ENCODE measurements at regions not wholly inside any gene's neighbourhood (a gene's known extent, or its start where the extent isn't known, plus 50 kb on each side); places are given as distances from the start of the nearest gene placed in this dataset.

DNA sequence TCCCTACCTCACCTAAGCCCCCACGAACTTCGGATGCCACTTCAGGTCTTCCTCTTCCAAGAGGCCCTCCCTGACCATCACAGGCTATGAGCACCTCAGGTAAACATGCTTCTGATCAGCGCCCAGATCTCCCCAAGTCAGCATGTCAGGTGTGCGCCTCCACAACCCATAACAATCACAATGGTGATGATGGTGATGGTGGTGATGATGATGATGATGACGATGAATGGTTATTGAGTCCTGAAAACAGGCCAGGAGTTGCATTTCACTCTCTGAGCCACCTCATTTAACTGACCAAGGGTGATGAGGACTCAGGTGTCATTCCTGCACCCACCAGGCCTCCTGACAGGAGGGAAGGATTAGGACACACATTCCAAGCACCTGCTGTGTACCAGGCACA lies 426.6 kb upstream of the SULF2 start:
- TF ChIP-seq, protein P1, sequence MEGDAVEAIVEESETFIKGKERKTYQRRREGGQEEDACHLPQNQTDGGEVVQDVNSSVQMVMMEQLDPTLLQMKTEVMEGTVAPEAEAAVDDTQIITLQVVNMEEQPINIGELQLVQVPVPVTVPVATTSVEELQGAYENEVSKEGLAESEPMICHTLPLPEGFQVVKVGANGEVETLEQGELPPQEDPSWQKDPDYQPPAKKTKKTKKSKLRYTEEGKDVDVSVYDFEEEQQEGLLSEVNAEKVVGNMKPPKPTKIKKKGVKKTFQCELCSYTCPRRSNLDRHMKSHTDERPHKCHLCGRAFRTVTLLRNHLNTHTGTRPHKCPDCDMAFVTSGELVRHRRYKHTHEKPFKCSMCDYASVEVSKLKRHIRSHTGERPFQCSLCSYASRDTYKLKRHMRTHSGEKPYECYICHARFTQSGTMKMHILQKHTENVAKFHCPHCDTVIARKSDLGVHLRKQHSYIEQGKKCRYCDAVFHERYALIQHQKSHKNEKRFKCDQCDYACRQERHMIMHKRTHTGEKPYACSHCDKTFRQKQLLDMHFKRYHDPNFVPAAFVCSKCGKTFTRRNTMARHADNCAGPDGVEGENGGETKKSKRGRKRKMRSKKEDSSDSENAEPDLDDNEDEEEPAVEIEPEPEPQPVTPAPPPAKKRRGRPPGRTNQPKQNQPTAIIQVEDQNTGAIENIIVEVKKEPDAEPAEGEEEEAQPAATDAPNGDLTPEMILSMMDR (IDR thresholded peaks at IDR 0.05; ENCODE audit: insufficient read depth, low read length), result no peak
- TF ChIP-seq, protein P2, sequence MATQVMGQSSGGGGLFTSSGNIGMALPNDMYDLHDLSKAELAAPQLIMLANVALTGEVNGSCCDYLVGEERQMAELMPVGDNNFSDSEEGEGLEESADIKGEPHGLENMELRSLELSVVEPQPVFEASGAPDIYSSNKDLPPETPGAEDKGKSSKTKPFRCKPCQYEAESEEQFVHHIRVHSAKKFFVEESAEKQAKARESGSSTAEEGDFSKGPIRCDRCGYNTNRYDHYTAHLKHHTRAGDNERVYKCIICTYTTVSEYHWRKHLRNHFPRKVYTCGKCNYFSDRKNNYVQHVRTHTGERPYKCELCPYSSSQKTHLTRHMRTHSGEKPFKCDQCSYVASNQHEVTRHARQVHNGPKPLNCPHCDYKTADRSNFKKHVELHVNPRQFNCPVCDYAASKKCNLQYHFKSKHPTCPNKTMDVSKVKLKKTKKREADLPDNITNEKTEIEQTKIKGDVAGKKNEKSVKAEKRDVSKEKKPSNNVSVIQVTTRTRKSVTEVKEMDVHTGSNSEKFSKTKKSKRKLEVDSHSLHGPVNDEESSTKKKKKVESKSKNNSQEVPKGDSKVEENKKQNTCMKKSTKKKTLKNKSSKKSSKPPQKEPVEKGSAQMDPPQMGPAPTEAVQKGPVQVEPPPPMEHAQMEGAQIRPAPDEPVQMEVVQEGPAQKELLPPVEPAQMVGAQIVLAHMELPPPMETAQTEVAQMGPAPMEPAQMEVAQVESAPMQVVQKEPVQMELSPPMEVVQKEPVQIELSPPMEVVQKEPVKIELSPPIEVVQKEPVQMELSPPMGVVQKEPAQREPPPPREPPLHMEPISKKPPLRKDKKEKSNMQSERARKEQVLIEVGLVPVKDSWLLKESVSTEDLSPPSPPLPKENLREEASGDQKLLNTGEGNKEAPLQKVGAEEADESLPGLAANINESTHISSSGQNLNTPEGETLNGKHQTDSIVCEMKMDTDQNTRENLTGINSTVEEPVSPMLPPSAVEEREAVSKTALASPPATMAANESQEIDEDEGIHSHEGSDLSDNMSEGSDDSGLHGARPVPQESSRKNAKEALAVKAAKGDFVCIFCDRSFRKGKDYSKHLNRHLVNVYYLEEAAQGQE (IDR thresholded peaks at IDR 0.05; ENCODE audit: insufficient replicate concordance, low read depth), result no peak
- TF ChIP-seq POLR2AphosphoS5 (IDR thresholded peaks at IDR 0.05; ENCODE audit: low read depth), result no peak
- TF ChIP-seq SPI1 (IDR thresholded peaks at IDR 0.05; ENCODE audit: borderline replicate concordance, low read depth), result no peak
- TF ChIP-seq GABPA (IDR thresholded peaks at IDR 0.05; ENCODE audit: low read depth), result no peak
